ENCODE measurements at regions not wholly inside any gene's neighbourhood (a gene's known extent, or its start where the extent isn't known, plus 50 kb on each side); places are given as distances from the start of the nearest gene placed in this dataset.

DNA sequence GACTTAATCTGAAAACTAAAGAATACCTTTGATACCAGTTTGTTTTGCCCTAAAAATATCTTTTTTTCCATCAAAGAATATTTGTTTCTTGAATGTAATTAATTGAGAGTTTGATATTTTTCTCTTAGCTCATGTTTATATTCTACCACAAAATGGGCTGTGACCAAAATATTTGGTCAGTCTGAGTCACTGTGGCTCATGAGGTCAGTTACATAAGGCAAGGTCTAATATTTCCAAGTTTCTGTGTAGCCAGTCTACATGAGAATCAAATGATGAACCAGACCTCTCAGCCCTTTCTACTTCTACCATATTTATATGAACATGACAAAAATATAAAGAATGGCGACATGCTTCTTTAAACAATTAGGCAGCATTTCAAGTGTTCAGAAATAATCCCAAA lies 83.0 kb upstream of the IVNS1ABP start:
- Mint-ChIP-seq H3K4me1 (ENCODE audit: low read depth, unreplicated experiment) (peaks cover 26% of the 10 kb centered on the region), H3K27ac (ENCODE audit: unreplicated experiment) (no peak overlapping the region), H3K36me3 (ENCODE audit: insufficient read depth, unreplicated experiment) (no peaks in the 10 kb centered on the region), H3K9me3 (ENCODE audit: unreplicated experiment) (no peaks in the 10 kb centered on the region), H3K27me3 (ENCODE audit: insufficient read depth, unreplicated experiment) (no peaks in the 10 kb centered on the region), H3K4me3 (ENCODE audit: unreplicated experiment) (no peak overlapping the region)
- CTCF ChIA-PET = no interaction called here
- no peak for TF ChIP-seq CTCF (IDR thresholded peaks at IDR 0.05; ENCODE audit: insufficient read depth in 1 of 2, low read depth in 1 of 2, low read length in 1 of 2, severe bottlenecking in 1 of 2, unreplicated experiment in 1 of 2)
- Histone ChIP-seq H3K36me3 (ENCODE audit: control insufficient read depth, insufficient read depth, low read length) (no peaks in the 10 kb centered on the region), H3K4me1 (peaks cover 4% of the 10 kb centered on the region; the same call in 1 of the 2 replicates), H3K27me3 (replicated peaks; ENCODE audit: control insufficient read depth, insufficient read depth, low read length) (no peaks in the 10 kb centered on the region), H3K4me3 (ENCODE audit: low read depth, low read length) (no peak overlapping the region), H3K9me3 (no peaks in the 10 kb centered on the region)
- intact Hi-C loops (cut with micrococcal nuclease; ENCODE audit: unreplicated experiment) = loop anchor here (5.0 kb wide), 1 partner anchor 83 kb away; the partner anchor contains the start of gene IVNS1ABP
- POLR2A ChIA-PET = no interaction called here
- no TSS peak for BruUV-seq (replicated peaks)
- no peak for DNase-seq

- POLR2A ChIA-PET = no interaction called here
- H3K36me3 Mint-ChIP-seq (ENCODE audit: insufficient read depth, unreplicated experiment) = no peaks in the 10 kb centered on the region
- H3K4me1 Mint-ChIP-seq (ENCODE audit: low read depth, unreplicated experiment) = peaks cover 17% of the 10 kb centered on the region
- no peaks in the 10 kb centered on the region for H3K36me3 ChIP-seq (ENCODE audit: control insufficient read depth, insufficient read depth, low read length)
- no peaks in the 10 kb centered on the region for H3K9me3 ChIP-seq
- TF ChIP-seq CTCF (IDR thresholded peaks at IDR 0.05; ENCODE audit: insufficient read depth in 1 of 2, low read depth in 1 of 2, low read length in 1 of 2, severe bottlenecking in 1 of 2, unreplicated experiment in 1 of 2) = no peak
- H3K9me3 Mint-ChIP-seq (ENCODE audit: unreplicated experiment) = no peaks in the 10 kb centered on the region
- DNase-seq = no peak
- no peak overlapping the region for H3K4me3 ChIP-seq (ENCODE audit: low read depth, low read length)
- H3K4me1 ChIP-seq = no peaks in the 10 kb centered on the region
- CTCF ChIA-PET = no interaction called here
- H3K4me3 Mint-ChIP-seq (ENCODE audit: unreplicated experiment) = no peak overlapping the region
- no TSS peak for BruUV-seq (replicated peaks)
- H3K27me3 Mint-ChIP-seq (ENCODE audit: insufficient read depth, unreplicated experiment) = no peaks in the 10 kb centered on the region
- intact Hi-C loops (cut with micrococcal nuclease; ENCODE audit: unreplicated experiment) = no loop called here
- H3K27me3 ChIP-seq (replicated peaks; ENCODE audit: control insufficient read depth, insufficient read depth, low read length) = no peaks in the 10 kb centered on the region
- H3K27ac Mint-ChIP-seq (ENCODE audit: unreplicated experiment) = no peak overlapping the region
These were observed 81.6 kb upstream of the IVNS1ABP start for GRCh38 chr1:185398599-185398998.

GRCh38 chr1:185398022-185398421 lies 81.0 kb upstream of the IVNS1ABP start:
- Histone ChIP-seq H3K27me3 (replicated peaks; ENCODE audit: control insufficient read depth, insufficient read depth, low read length) (no peaks in the 10 kb centered on the region), H3K9me3 (no peaks in the 10 kb centered on the region), H3K36me3 (ENCODE audit: control insufficient read depth, insufficient read depth, low read length) (no peaks in the 10 kb centered on the region), H3K4me3 (ENCODE audit: low read depth, low read length) (no peak overlapping the region), H3K4me1 (no peaks in the 10 kb centered on the region)
- DNase-seq = no peak
- BruUV-seq (replicated peaks) = no TSS peak
- Mint-ChIP-seq H3K27ac (ENCODE audit: unreplicated experiment) (no peak overlapping the region), H3K27me3 (ENCODE audit: insufficient read depth, unreplicated experiment) (no peaks in the 10 kb centered on the region), H3K4me3 (ENCODE audit: unreplicated experiment) (no peak overlapping the region), H3K9me3 (ENCODE audit: unreplicated experiment) (no peaks in the 10 kb centered on the region), H3K36me3 (ENCODE audit: insufficient read depth, unreplicated experiment) (no peaks in the 10 kb centered on the region), H3K4me1 (ENCODE audit: low read depth, unreplicated experiment) (peaks cover 11% of the 10 kb centered on the region)
- intact Hi-C loops (cut with micrococcal nuclease; ENCODE audit: unreplicated experiment) = no loop called here
- TF ChIP-seq CTCF (IDR thresholded peaks at IDR 0.05; ENCODE audit: insufficient read depth in 1 of 2, low read depth in 1 of 2, low read length in 1 of 2, severe bottlenecking in 1 of 2, unreplicated experiment in 1 of 2) = no peak
- CTCF ChIA-PET = no interaction called here
- POLR2A ChIA-PET = no interaction called here
